Globus pallidus (tissue), 1 donor: ENCODE measurements at regions not wholly inside any gene's neighbourhood (a gene's known extent, or its start where the extent isn't known, plus 50 kb on each side); places are given as distances from the start of the nearest gene placed in this dataset.
"Not testable (repeated sequence)": the region's sequence is repeated elsewhere in the genome, so short reads cannot be mapped to it uniquely, and the experiment has no call there.

Experiments
- DNase-seq: peaks from one replicate; pipeline ENCODE4 v3.0.0-alpha.2; 2015; ENCODE audit warnings: low spot score

GRCh38 chr12:89856431-89856830 is 147.8 kb upstream of the ATP2B1 start:
- no peak for DNase-seq

GRCh38 chr12:89848732-89849131 is 140.1 kb upstream of the ATP2B1 start:
- no peak for DNase-seq

DNA sequence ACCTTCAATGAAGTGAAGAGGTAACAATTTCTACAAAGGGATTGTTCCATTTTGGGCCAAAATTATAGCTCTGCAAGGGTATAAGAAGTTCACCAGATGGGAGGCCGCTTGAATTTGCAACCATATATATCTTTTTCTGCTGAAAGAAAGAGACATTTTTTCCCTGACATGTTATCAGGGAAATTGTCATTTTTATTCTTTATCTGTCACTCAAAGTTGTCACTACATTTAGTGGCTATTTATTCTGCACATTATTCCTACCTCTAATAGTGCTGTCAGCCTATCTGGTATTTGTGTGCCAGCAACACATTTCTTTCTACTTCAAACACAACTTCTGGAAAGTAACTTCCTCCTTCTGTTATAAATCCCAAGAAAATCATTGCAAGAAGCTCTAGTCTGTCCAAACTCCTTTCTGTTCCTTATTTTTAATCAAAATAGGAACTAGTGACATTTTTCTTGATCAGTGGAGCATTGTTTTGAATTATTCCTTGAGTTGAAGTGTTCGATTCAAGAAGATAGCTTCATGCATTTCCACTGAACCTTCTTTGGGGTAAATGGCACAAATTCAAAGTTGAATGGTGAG is 137.9 kb upstream of the ATP2B1 start:
- no peak for DNase-seq

DNA sequence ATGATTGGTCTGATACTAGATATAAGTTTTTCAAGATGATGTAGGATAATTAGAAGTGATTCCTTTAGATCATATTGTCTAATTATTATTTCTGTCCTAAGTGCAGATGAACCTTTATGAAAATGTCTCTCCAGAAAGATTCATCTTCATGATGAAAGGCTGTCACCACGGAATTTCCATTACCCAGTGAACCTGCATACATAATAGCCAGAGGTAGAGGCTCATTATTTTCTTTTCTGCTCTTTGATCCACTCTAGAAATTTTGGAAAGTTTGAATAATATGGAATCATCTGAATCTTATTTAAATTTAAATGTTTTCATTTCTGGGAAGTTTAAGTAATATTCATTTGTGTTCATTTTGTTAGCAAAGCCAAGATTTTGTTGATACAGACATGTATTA is 137.1 kb upstream of the ATP2B1 start:
- DNase-seq, result no peak

DNA sequence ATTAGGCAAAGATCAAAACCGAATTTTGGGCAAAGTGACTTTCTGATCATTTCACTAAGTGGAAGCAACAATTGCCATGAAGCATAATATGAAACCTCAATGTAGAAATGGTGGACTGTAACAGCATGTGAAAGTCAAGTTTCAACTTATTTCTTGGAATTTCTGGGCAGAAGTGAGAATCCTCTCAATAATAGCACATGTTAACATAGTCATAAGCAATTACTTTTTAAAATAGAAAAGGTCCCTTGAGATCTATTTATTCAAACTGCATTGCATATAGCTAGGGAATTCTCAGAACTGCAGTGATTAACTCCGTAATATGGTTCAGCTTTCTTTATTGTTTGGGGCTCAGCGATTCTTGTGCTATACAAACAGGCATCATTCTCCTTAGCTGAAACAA is 136.7 kb upstream of the ATP2B1 start:
- no peak for DNase-seq

GRCh38 chr12:89844539-89844938 is 135.9 kb upstream of the ATP2B1 start:
- DNase-seq, result no peak

- no peak for DNase-seq
Measured at GRCh38 chr12:89840162-89840922, 131.7 kb upstream of the ATP2B1 start.

- DNase-seq, result no peak
Measured at GRCh38 chr12:89839444-89839843, 130.8 kb upstream of the ATP2B1 start.

DNA sequence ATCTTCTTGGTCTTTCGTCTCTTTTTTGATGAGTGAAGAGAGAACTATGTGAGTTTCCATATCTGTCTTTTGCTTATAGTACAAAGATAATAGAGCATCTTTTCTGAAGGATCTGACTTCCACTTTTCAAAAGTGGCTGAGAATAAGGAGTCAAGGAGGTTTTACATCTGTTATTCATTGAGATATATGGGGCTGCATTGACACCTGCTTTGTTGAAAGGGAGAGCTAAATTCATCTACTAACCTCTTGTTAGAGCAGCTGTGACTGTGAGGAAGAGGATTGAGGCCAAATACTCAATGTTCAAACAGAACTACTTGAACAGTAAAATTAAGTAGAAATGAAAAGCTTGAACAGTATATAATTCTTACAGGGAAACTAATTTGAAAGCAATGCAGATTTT is 130.2 kb upstream of the ATP2B1 start:
- DNase-seq, result no peak

DNA sequence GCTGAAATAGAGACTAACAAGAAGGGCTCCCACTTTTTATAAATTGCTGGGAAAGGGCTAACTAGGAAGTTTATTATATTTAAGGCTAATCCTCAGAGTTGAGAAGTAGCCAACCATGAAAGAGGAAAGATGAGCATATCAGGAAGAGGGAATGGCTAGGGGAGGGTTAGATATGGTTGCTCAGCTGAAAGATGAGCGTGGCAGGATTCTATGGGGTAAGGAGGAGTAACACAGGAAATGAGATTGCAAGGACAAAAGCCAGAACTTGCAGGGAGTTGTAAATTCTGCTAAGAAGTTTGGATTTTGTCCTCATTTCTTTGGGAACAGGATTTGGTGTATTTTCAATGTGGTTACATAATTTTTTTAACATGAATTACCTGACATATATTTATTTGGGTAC is 127.4 kb upstream of the ATP2B1 start:
- DNase-seq, result no peak

DNA sequence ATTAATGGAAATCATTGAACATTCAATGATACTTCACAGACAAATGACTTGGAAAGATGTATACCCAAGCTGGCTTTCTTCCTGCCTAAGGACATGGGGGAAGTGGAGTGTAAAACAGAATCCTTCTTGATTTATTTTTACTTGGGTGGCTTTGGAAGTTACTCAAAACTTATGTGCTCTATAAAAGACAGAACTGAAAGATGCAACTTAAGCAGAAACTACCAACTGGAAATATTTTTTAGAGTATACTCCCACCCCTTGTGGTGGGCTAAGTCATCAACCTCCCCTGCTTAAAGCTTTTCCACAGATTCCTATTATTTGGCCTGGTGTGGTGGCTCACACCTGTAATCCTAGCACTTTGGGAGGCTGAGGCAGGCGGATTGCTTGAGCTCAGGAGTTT is 126.0 kb upstream of the ATP2B1 start:
- no peak for DNase-seq

GRCh38 chr12:89833337-89834252 is 125.0 kb upstream of the ATP2B1 start:
- no peak for DNase-seq

- no peak for DNase-seq
Measured at GRCh38 chr12:89832336-89832735, 123.7 kb upstream of the ATP2B1 start.

- DNase-seq, result no peak
Measured at GRCh38 chr12:89831310-89832095, 122.9 kb upstream of the ATP2B1 start.

GRCh38 chr12:89829434-89829975 is 120.9 kb upstream of the ATP2B1 start:
- DNase-seq, result no peak

DNA sequence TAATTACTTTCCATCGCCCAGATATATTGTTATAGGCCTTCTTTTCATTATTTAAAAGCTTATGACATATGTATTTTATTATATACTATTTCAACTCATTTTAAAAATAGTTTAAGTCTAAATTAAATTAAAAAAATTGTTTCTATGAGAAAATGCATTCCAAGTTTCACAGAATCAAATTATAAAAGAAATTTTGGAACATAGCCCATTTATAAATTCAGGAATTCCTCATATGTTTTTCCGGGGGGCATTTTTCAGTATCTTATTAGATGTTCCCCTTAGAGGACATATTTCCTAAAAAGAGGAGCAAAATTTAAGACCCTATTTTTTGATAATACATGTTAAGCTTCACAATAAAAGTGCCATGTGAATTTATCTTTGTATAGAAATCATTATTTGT is 119.9 kb upstream of the ATP2B1 start:
- DNase-seq, result no peak

- no peak for DNase-seq
Measured at GRCh38 chr12:89827592-89827991, 119.0 kb upstream of the ATP2B1 start.

GRCh38 chr12:89826468-89826867 is 117.8 kb upstream of the ATP2B1 start:
- no peak for DNase-seq

- no peak for DNase-seq
Measured at GRCh38 chr12:89825591-89826449, 117.2 kb upstream of the ATP2B1 start.

- DNase-seq, result no peak
Measured at GRCh38 chr12:89824822-89825221, 116.2 kb upstream of the ATP2B1 start.

GRCh38 chr12:89822992-89823391 is 114.4 kb upstream of the ATP2B1 start:
- not testable (repeated sequence) for DNase-seq
